ENCODE measurements at regions not wholly inside any gene's neighbourhood (a gene's known extent, or its start where the extent isn't known, plus 50 kb on each side); places are given as distances from the start of the nearest gene placed in this dataset.

DNA sequence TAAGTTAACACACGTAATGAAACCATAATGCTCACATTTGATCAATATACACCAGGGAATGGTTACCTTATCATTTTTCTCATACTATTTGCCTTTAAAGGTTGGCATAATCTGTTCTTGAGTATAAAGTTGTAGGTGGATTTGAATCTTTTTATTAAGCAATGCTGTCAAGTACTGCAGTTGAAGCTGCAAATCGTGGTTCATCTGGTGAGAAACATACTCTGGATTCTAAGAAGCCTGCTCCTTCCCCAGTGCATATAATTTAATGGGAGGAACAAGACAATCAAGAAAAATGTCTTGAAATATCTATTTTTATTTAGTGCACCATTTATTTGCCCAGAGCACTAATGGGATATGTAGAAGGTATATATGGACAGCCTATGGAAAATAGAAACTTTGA, 68.7 kb upstream of the DLX6 start:
- Histone ChIP-seq H4K91ac (ENCODE audit: insufficient read depth, low read depth, low read length) (no peak overlapping the region), H2BK15ac (ENCODE audit: low read depth, low read length) (no peak overlapping the region), H3K4me1 (ENCODE audit: control insufficient read depth, insufficient read depth, low read length) (no peaks in the 10 kb centered on the region), H4K5ac (ENCODE audit: low read depth, low read length) (no peak overlapping the region), H3K27ac (ENCODE audit: insufficient read depth, low read length) (no peak overlapping the region), H2BK5ac (ENCODE audit: low read depth, low read length, poor library complexity, severe bottlenecking) (no peak overlapping the region), H3K4ac (ENCODE audit: low read depth, low read length) (no peak overlapping the region), H3K18ac (ENCODE audit: low read depth, low read length) (no peak overlapping the region), H3K27me3 (ENCODE audit: control insufficient read depth, insufficient read depth, low read length) (no peaks in the 10 kb centered on the region), H3K36me3 (ENCODE audit: control insufficient read depth, insufficient read depth, low read length) (no peaks in the 10 kb centered on the region), H2AK5ac (ENCODE audit: low read depth, low read length) (no peak overlapping the region), H2BK20ac (ENCODE audit: low read depth, low read length) (no peak overlapping the region), H3K9me3 (ENCODE audit: control insufficient read depth, insufficient read depth, low read length) (no peaks in the 10 kb centered on the region), H3K9me1 (ENCODE audit: insufficient read depth, low read length) (no peaks in the 10 kb centered on the region), H4K20me1 (ENCODE audit: insufficient read depth, low read length) (no peaks in the 10 kb centered on the region), H3K79me1 (ENCODE audit: low read depth in 1 of 2, low read length in 2 of 2) (no peaks in the 10 kb centered on the region), H3K4me2 (ENCODE audit: low read depth, low read length) (no peak overlapping the region), H3K14ac (replicated peaks; ENCODE audit: low read depth, low read length) (no peak overlapping the region), H4K8ac (ENCODE audit: low read depth in 2 of 2, low read length in 2 of 2) (no peak overlapping the region), H2AFZ (replicated peaks; ENCODE audit: low read length, poor library complexity) (no peak overlapping the region), H2AK9ac (replicated peaks; ENCODE audit: low read depth, low read length, poor library complexity) (no peak overlapping the region), H3K56ac (ENCODE audit: extremely low read depth, insufficient read depth, low read length) (no peak overlapping the region), H3K23ac (ENCODE audit: low read depth, low read length) (no peak overlapping the region), H3K9ac (ENCODE audit: low read depth, low read length) (no peak overlapping the region), H2BK120ac (ENCODE audit: low read depth, low read length) (no peak overlapping the region), H3K4me3 (ENCODE audit: insufficient read depth, low read depth, low read length) (no peak overlapping the region)
- TF ChIP-seq SMC3 (IDR thresholded peaks at IDR 0.05; ENCODE audit: low read depth, low read length) (no peak), RCOR1 (IDR thresholded peaks at IDR 0.05; ENCODE audit: insufficient replicate concordance, low read length) (no peak), CEBPB (IDR thresholded peaks at IDR 0.05; ENCODE audit: low read depth, low read length) (no peak), BHLHE40 (IDR thresholded peaks at IDR 0.05; ENCODE audit: low read depth, low read length) (no peak), MAZ (IDR thresholded peaks at IDR 0.05; ENCODE audit: borderline replicate concordance, low read depth, low read length) (no peak), FOS (IDR thresholded peaks at IDR 0.05; ENCODE audit: low read depth, low read length) (no peak), MXI1 (IDR thresholded peaks at IDR 0.05; ENCODE audit: borderline replicate concordance, low read depth, low read length) (no peak), RAD21 (IDR thresholded peaks at IDR 0.05; ENCODE audit: low read length) (no peak), NFE2L2 (IDR thresholded peaks at IDR 0.05; ENCODE audit: low read depth, low read length) (no peak), POLR2A (IDR thresholded peaks at IDR 0.05; ENCODE audit: low read depth, low read length) (no peak), CHD1 (IDR thresholded peaks at IDR 0.05; ENCODE audit: low read depth, low read length) (no peak), MAFK (IDR thresholded peaks at IDR 0.05; ENCODE audit: low read depth, low read length) (no peak)
- TF ChIP-seq, protein P1, sequence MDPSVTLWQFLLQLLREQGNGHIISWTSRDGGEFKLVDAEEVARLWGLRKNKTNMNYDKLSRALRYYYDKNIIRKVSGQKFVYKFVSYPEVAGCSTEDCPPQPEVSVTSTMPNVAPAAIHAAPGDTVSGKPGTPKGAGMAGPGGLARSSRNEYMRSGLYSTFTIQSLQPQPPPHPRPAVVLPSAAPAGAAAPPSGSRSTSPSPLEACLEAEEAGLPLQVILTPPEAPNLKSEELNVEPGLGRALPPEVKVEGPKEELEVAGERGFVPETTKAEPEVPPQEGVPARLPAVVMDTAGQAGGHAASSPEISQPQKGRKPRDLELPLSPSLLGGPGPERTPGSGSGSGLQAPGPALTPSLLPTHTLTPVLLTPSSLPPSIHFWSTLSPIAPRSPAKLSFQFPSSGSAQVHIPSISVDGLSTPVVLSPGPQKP (IDR thresholded peaks at IDR 0.05; ENCODE audit: borderline replicate concordance, low read depth, low read length), result no peak
- TF ChIP-seq, protein P2, sequence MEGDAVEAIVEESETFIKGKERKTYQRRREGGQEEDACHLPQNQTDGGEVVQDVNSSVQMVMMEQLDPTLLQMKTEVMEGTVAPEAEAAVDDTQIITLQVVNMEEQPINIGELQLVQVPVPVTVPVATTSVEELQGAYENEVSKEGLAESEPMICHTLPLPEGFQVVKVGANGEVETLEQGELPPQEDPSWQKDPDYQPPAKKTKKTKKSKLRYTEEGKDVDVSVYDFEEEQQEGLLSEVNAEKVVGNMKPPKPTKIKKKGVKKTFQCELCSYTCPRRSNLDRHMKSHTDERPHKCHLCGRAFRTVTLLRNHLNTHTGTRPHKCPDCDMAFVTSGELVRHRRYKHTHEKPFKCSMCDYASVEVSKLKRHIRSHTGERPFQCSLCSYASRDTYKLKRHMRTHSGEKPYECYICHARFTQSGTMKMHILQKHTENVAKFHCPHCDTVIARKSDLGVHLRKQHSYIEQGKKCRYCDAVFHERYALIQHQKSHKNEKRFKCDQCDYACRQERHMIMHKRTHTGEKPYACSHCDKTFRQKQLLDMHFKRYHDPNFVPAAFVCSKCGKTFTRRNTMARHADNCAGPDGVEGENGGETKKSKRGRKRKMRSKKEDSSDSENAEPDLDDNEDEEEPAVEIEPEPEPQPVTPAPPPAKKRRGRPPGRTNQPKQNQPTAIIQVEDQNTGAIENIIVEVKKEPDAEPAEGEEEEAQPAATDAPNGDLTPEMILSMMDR (conservative IDR thresholded peaks at IDR 0.05; ENCODE audit: low read depth, low read length), result no peak
- TF ChIP-seq, protein P3, sequence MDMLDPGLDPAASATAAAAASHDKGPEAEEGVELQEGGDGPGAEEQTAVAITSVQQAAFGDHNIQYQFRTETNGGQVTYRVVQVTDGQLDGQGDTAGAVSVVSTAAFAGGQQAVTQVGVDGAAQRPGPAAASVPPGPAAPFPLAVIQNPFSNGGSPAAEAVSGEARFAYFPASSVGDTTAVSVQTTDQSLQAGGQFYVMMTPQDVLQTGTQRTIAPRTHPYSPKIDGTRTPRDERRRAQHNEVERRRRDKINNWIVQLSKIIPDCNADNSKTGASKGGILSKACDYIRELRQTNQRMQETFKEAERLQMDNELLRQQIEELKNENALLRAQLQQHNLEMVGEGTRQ (IDR thresholded peaks at IDR 0.05; ENCODE audit: low read depth, low read length), result no peak
- no CpG with 5 or more reads among the region's 2 CpGs for WGBS, 2 experiments (ENCODE audit: extremely low coverage in 2 of 2, insufficient read length in 1 of 2)
- in situ Hi-C loops (cut with MboI; ENCODE audit: low sequenced_read_pairs) (no loop called here), dilution Hi-C loops (cut with HindIII; ENCODE audit: low sequenced_read_pairs, unreplicated experiment) (no loop called here), intact Hi-C loops (cut with micrococcal nuclease) (no loop called here)
- ChIA-PET CTCF (no interaction called here), POLR2A (ENCODE audit: unreplicated experiment) (no interaction called here)
- no peak for DNase-seq
- ATAC-seq (ENCODE audit: low read depth), result no peak
- BruUV-seq (replicated peaks), result no TSS peak
